MM.1S (cell line): ENCODE measurements at regions not wholly inside any gene's neighbourhood (a gene's known extent, or its start where the extent isn't known, plus 50 kb on each side); places are given as distances from the start of the nearest gene placed in this dataset.

Experiments
- DNase-seq: peaks from one replicate; pipeline ENCODE4 v3.0.0-alpha.2; 2015
- H2AFZ ChIP-seq: fragments of 300-600 bp; sonication (generic); 2 replicates; pipeline ENCODE4 v1.6.0; 2016; ENCODE audit warnings: antibody characterized with exemption, low read length
- H3F3A ChIP-seq: fragments of 300-600 bp; sonication (generic); 2 replicates; pipeline ENCODE4 v1.6.1; 2016; ENCODE audit warnings: mild to moderate bottlenecking, antibody characterized with exemption, low read length, moderate library complexity, mixed read lengths; ENCODE audit not compliant: insufficient read depth
- H3K27ac ChIP-seq: fragments of 300-600 bp; sonication (generic); 2 replicates; pipeline ENCODE4 v1.5.1; 2016; ENCODE audit warnings: mild to moderate bottlenecking, low read length
- H3K27me3 ChIP-seq: fragments of 300-600 bp; sonication (generic); replicated peaks from 2 replicates; pipeline ENCODE4 v1.6.0; 2016; ENCODE audit warnings: low read length; ENCODE audit not compliant: insufficient read depth
- H3K36me3 ChIP-seq: fragments of 300-600 bp; sonication (generic); replicated peaks from 2 replicates; pipeline ENCODE4 v1.6.1; 2016; ENCODE audit warnings: mild to moderate bottlenecking, low read length, mixed read lengths; ENCODE audit not compliant: insufficient read depth
- H3K4me1 ChIP-seq: fragments of 300-600 bp; sonication (generic); 2 replicates; pipeline ENCODE4 v1.6.1; 2016; ENCODE audit warnings: low read length, mixed read lengths
- H3K4me2 ChIP-seq: fragments of 300-600 bp; sonication (generic); 2 replicates; pipeline ENCODE4 v1.6.0; 2016; ENCODE audit warnings: low read depth, low read length
- H3K4me3 ChIP-seq: fragments of 300-600 bp; sonication (generic); 2 replicates; pipeline ENCODE4 v1.5.1; 2016; ENCODE audit warnings: low read length, mixed read lengths
- H3K79me2 ChIP-seq: fragments of 300-600 bp; sonication (generic); 2 replicates; pipeline ENCODE4 v1.6.1; 2016; ENCODE audit warnings: mixed run types, low read length, mixed read lengths
- H3K9ac ChIP-seq: fragments of 300-600 bp; sonication (generic); 2 replicates; pipeline ENCODE4 v1.6.1; 2016; ENCODE audit warnings: low read length, mixed read lengths
- H3K9me2 ChIP-seq: fragments of 300-600 bp; sonication (generic); replicated peaks from 2 replicates; pipeline ENCODE4 v1.6.1; 2016; ENCODE audit warnings: mild to moderate bottlenecking, low read length, mixed read lengths; ENCODE audit not compliant: insufficient read depth
- H3K9me3 ChIP-seq: fragments of 300-600 bp; sonication (generic); replicated peaks from 2 replicates; pipeline ENCODE4 v1.6.1; 2016; ENCODE audit warnings: mild to moderate bottlenecking, low read length, mixed read lengths; ENCODE audit not compliant: insufficient read depth
- H4K20me1 ChIP-seq: fragments of 300-600 bp; sonication (generic); 2 replicates; pipeline ENCODE4 v1.6.1; 2016; ENCODE audit warnings: mild to moderate bottlenecking, low read length, moderate library complexity, mixed read lengths; ENCODE audit not compliant: insufficient read depth
- CTCF ChIP-seq: fragments of 300-600 bp; sonication (generic); IDR thresholded peaks from 2 replicates; pipeline ENCODE4 v1.5.1; 2016; ENCODE audit warnings: antibody characterized with exemption, low read length, mixed read lengths
- EZH2 ChIP-seq: fragments of 300-600 bp; sonication (generic); optimal IDR thresholded peaks from 2 replicates; pipeline ENCODE3; 2017; ENCODE audit warnings: low read depth, mild to moderate bottlenecking, antibody characterized with exemption, low read length, mixed read lengths
- EZH2phosphoT487 ChIP-seq: fragments of 300-600 bp; sonication (generic); IDR thresholded peaks from 2 replicates; pipeline ENCODE4 v1.6.1; 2018; ENCODE audit warnings: antibody characterized with exemption, low read length

GRCh38 chr13:83265279-83265678 is 617.0 kb downstream of the SLITRK1 start:
- H2AFZ ChIP-seq, result no peak overlapping the region
- H3F3A ChIP-seq, result no peaks in the 10 kb centered on the region
- no peak for TF ChIP-seq CTCF
- no peak for TF ChIP-seq EZH2
- no peaks in the 10 kb centered on the region for H3K9me2 ChIP-seq
- H3K4me1 ChIP-seq, result 0 out of 2 replicates have a peak, but pooled peaks cover 4% of the 10 kb centered on the region
- H3K4me3 ChIP-seq, result no peak overlapping the region
- H3K4me2 ChIP-seq, result no peak overlapping the region
- no peak overlapping the region for H3K27ac ChIP-seq
- no peak for DNase-seq
- no peak overlapping the region for H3K9ac ChIP-seq
- no peaks in the 10 kb centered on the region for H3K9me3 ChIP-seq
- H3K36me3 ChIP-seq, result no peaks in the 10 kb centered on the region
- no peaks in the 10 kb centered on the region for H3K27me3 ChIP-seq
- no peaks in the 10 kb centered on the region for H3K79me2 ChIP-seq
- H4K20me1 ChIP-seq, result no peaks in the 10 kb centered on the region

- H3K36me3 ChIP-seq, result no peaks in the 10 kb centered on the region
- no peaks in the 10 kb centered on the region for H3K9me3 ChIP-seq
- H3K27me3 ChIP-seq, result no peaks in the 10 kb centered on the region
- no peak overlapping the region for H3K27ac ChIP-seq
- H3K4me1 ChIP-seq, result no peaks in the 10 kb centered on the region
- TF ChIP-seq EZH2 (no peak), EZH2phosphoT487 (no peak)
- H3K4me3 ChIP-seq, result no peak overlapping the region
- DNase-seq, result no peak
- no peaks in the 10 kb centered on the region for H4K20me1 ChIP-seq
- no peaks in the 10 kb centered on the region for H3K9me2 ChIP-seq
- H3K9ac ChIP-seq, result no peak overlapping the region
- no peak overlapping the region for H2AFZ ChIP-seq
- H3K79me2 ChIP-seq, result no peaks in the 10 kb centered on the region
- H3K4me2 ChIP-seq, result no peak overlapping the region
- no peaks in the 10 kb centered on the region for H3F3A ChIP-seq
Measured at GRCh38 chr13:83248751-83249150, 633.5 kb downstream of the SLITRK1 start.

DNA sequence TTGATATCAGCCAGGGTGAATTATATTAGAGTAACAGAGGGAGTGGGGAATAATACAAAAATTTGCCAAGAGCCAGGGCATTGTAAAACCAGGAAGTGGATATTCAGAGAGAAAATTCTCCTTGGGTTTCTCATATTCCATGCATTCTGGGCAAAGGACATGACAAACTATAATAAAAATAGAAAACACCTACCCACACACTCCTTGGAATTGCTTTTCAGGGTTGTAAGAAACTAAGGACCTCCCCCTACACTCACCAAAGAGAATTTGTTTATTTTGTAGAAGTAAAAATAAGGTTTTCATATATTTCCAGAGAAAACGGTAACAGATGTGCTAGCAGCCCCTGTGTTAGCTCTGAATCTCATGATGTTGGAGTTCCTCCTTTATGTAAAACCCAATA is 649.6 kb downstream of the SLITRK1 start:
- Histone ChIP-seq H3K79me2 (no peaks in the 10 kb centered on the region), H3K27ac (no peak overlapping the region), H3K9me3 (no peaks in the 10 kb centered on the region), H3K27me3 (no peaks in the 10 kb centered on the region), H3K4me2 (no peak overlapping the region), H3K9ac (no peak overlapping the region), H3K36me3 (no peaks in the 10 kb centered on the region), H3F3A (no peaks in the 10 kb centered on the region), H3K4me1 (no peaks in the 10 kb centered on the region), H3K4me3 (no peak overlapping the region), H2AFZ (no peak overlapping the region), H4K20me1 (no peaks in the 10 kb centered on the region), H3K9me2 (no peaks in the 10 kb centered on the region)
- no peak for DNase-seq
- TF ChIP-seq CTCF (no peak), EZH2phosphoT487 (no peak), EZH2 (no peak)

- H3K4me2 ChIP-seq, result no peak overlapping the region
- H3K4me3 ChIP-seq, result no peak overlapping the region
- H3K9me3 ChIP-seq, result no peaks in the 10 kb centered on the region
- no peaks in the 10 kb centered on the region for H3K79me2 ChIP-seq
- TF ChIP-seq CTCF (no peak), EZH2 (no peak), EZH2phosphoT487 (no peak)
- H4K20me1 ChIP-seq, result no peaks in the 10 kb centered on the region
- H3K27me3 ChIP-seq, result no peaks in the 10 kb centered on the region
- no peak for DNase-seq
- no peaks in the 10 kb centered on the region for H3K4me1 ChIP-seq
- no peak overlapping the region for H3K9ac ChIP-seq
- H3K9me2 ChIP-seq, result no peaks in the 10 kb centered on the region
- H3K36me3 ChIP-seq, result no peaks in the 10 kb centered on the region
- H3F3A ChIP-seq, result no peaks in the 10 kb centered on the region
- H2AFZ ChIP-seq, result no peak overlapping the region
- no peak overlapping the region for H3K27ac ChIP-seq
Measured at GRCh38 chr13:83229574-83230305, 652.5 kb downstream of the SLITRK1 start.
